H9 (cell line): ENCODE measurements at regions not wholly inside any gene's neighbourhood (a gene's known extent, or its start where the extent isn't known, plus 50 kb on each side); places are given as distances from the start of the nearest gene placed in this dataset.

Source experiments
- DNase-seq: peaks from one replicate; pipeline ENCODE4 v3.0.0-alpha.2; 2017
- H2AFZ ChIP-seq: one replicate; pipeline ENCODE4 v1.6.1; 2013; ENCODE audit warnings: mild to moderate bottlenecking, low read length, control low read depth, moderate library complexity
- H2AK5ac ChIP-seq: 2 replicates; pipeline ENCODE4 v1.6.1; 2013; ENCODE audit warnings: low read length, control low read depth, mixed read lengths; ENCODE audit not compliant: insufficient read length
- H2BK120ac ChIP-seq: one replicate; pipeline ENCODE4 v1.6.1; 2013; ENCODE audit warnings: low read depth, mild to moderate bottlenecking, low read length, control low read depth, inconsistent platforms; ENCODE audit not compliant: poor library complexity, severe bottlenecking
- H2BK12ac ChIP-seq: 2 replicates; pipeline ENCODE4 v1.6.1; 2013; ENCODE audit warnings: low read length, control low read depth, mixed read lengths, low read depth; ENCODE audit not compliant: insufficient read length
- H2BK15ac ChIP-seq: 2 replicates; pipeline ENCODE4 v1.6.1; 2013; ENCODE audit warnings: low read depth, low read length, control low read depth
- H2BK20ac ChIP-seq: one replicate; pipeline ENCODE4 v1.6.1; 2013; ENCODE audit warnings: low read depth, mild to moderate bottlenecking, low read length, control low read depth, inconsistent platforms; ENCODE audit not compliant: poor library complexity, severe bottlenecking
- H2BK5ac ChIP-seq: 2 replicates; pipeline ENCODE4 v1.6.1; 2013; ENCODE audit warnings: low read length, control low read depth, mixed read lengths; ENCODE audit not compliant: insufficient read length
- H3K14ac ChIP-seq: 2 replicates; pipeline ENCODE4 v1.6.1; 2013; ENCODE audit warnings: low read length, control low read depth; ENCODE audit not compliant: insufficient read depth
- H3K18ac ChIP-seq: 2 replicates; pipeline ENCODE4 v1.6.1; 2013; ENCODE audit warnings: low read depth, mild to moderate bottlenecking, mixed read lengths, low read length, control low read depth; ENCODE audit not compliant: insufficient read length
- H3K23ac ChIP-seq: 2 replicates; pipeline ENCODE4 v1.6.1; 2013; ENCODE audit warnings: low read length, control low read depth, mixed read lengths, low read depth; ENCODE audit not compliant: insufficient read length
- H3K23me2 ChIP-seq: 2 replicates; pipeline ENCODE4 v1.6.1; 2013; ENCODE audit warnings: low read depth, mild to moderate bottlenecking, mixed read lengths, low read length, control low read depth; ENCODE audit not compliant: insufficient read length, poor library complexity, severe bottlenecking
- H3K27ac ChIP-seq: 2 replicates; pipeline ENCODE4 v1.5.1; 2013; ENCODE audit warnings: low read length, control low read depth, mixed read lengths, low read depth; ENCODE audit not compliant: insufficient read length
- H3K27me3 ChIP-seq: 2 replicates; pipeline ENCODE4 v1.6.1; 2013; ENCODE audit warnings: low read length, control low read depth, inconsistent platforms; ENCODE audit not compliant: insufficient read depth
- H3K4ac ChIP-seq: 2 replicates; pipeline ENCODE4 v1.6.1; 2013; ENCODE audit warnings: low read depth, mild to moderate bottlenecking, control low read depth, inconsistent platforms, low read length, moderate library complexity
- H3K4me1 ChIP-seq: 2 replicates; pipeline ENCODE4 v1.6.1; 2013; ENCODE audit warnings: low read length, control low read depth, inconsistent platforms; ENCODE audit not compliant: insufficient read depth
- H3K4me2 ChIP-seq: 2 replicates; pipeline ENCODE4 v1.6.1; 2013; ENCODE audit warnings: low read length, control low read depth, mixed read lengths; ENCODE audit not compliant: insufficient read length, insufficient read depth
- H3K56ac ChIP-seq: 2 replicates; pipeline ENCODE4 v1.6.1; 2013; ENCODE audit warnings: low read depth, mild to moderate bottlenecking, mixed read lengths, low read length, control low read depth; ENCODE audit not compliant: insufficient read length
- H3K79me1 ChIP-seq: 2 replicates; pipeline ENCODE4 v1.6.1; 2013; ENCODE audit warnings: low read depth, mild to moderate bottlenecking, moderate library complexity, low read length, control low read depth, inconsistent platforms; ENCODE audit not compliant: insufficient read depth, poor library complexity, severe bottlenecking
- H3K79me2 ChIP-seq: 2 replicates; pipeline ENCODE4 v1.6.1; 2013; ENCODE audit warnings: low read length, control low read depth, inconsistent platforms; ENCODE audit not compliant: insufficient read depth
- H3K9ac ChIP-seq: 2 replicates; pipeline ENCODE4 v1.6.1; 2013; ENCODE audit warnings: low read length, control low read depth, mixed read lengths; ENCODE audit not compliant: insufficient read length; ENCODE audit errors: extremely low read depth
- H3K9me3 ChIP-seq: one replicate; pipeline ENCODE4 v1.6.1; 2013; ENCODE audit warnings: low read depth, low read length, inconsistent platforms; ENCODE audit not compliant: control insufficient read depth
- H3T11ph ChIP-seq: one replicate; pipeline ENCODE4 v1.6.1; 2013; ENCODE audit warnings: mild to moderate bottlenecking, low read length, control low read depth, inconsistent platforms
- H4K20me1 ChIP-seq: one replicate; pipeline ENCODE4 v1.6.1; 2013; ENCODE audit not compliant: control insufficient read depth, insufficient read length, insufficient read depth
- H4K5ac ChIP-seq: 2 replicates; pipeline ENCODE4 v1.6.1; 2013; ENCODE audit warnings: low read depth, mild to moderate bottlenecking, mixed read lengths, low read length, control low read depth; ENCODE audit not compliant: insufficient read length
- H4K8ac ChIP-seq: replicated peaks from 2 replicates; pipeline ENCODE4 v1.6.1; 2013; ENCODE audit warnings: low read length, control low read depth, mixed read lengths, low read depth; ENCODE audit not compliant: insufficient read length
- H4K91ac ChIP-seq: 2 replicates; pipeline ENCODE4 v1.6.1; 2013; ENCODE audit warnings: low read depth, mild to moderate bottlenecking, moderate library complexity, mixed read lengths, low read length, control low read depth; ENCODE audit not compliant: insufficient read length
- H3K27ac Mint-ChIP-seq, 3 experiments: 2 replicates in 2 of 3; 3 replicates in 1 of 3; pipeline ENCODE4 v1.8.0; 2020 to 2021; ENCODE audit warnings: mixed read lengths in 3 of 3, mild to moderate bottlenecking in 1 of 3, moderate library complexity in 1 of 3
- H3K27me3 Mint-ChIP-seq: 2 replicates; pipeline ENCODE4 v1.8.0; 2021; ENCODE audit warnings: low read depth, mild to moderate bottlenecking, moderate library complexity, mixed read lengths
- H3K36me3 Mint-ChIP-seq, 3 experiments: 2 replicates in 2 of 3; 3 replicates in 1 of 3; pipeline ENCODE4 v1.8.0; 2020 to 2021; ENCODE audit warnings: low read depth in 3 of 3, mixed read lengths in 3 of 3; ENCODE audit not compliant: insufficient read depth in 1 of 3
- H3K4me1 Mint-ChIP-seq, 2 experiments: 2 replicates each; pipeline ENCODE4 v1.8.0; 2020; ENCODE audit warnings: mixed read lengths in 2 of 2
- H3K4me3 Mint-ChIP-seq, 2 experiments: 2 replicates in 1 of 2; 3 replicates in 1 of 2; pipeline ENCODE4 v1.8.0; 2020 to 2021; ENCODE audit warnings: mild to moderate bottlenecking in 2 of 2, mixed read lengths in 2 of 2, moderate library complexity in 1 of 2
- H3K9me3 Mint-ChIP-seq, 2 experiments: 2 replicates in 1 of 2; 3 replicates in 1 of 2; pipeline ENCODE4 v1.8.0; 2020; ENCODE audit warnings: mild to moderate bottlenecking in 2 of 2, mixed read lengths in 2 of 2, moderate library complexity in 1 of 2
- CTCF ChIP-seq: fragments of 200-600 bp; sonication (generic); conservative IDR thresholded peaks from 3 replicates; pipeline ENCODE4 v1.8.0; 2021; ENCODE audit warnings: antibody characterized with exemption, mild to moderate bottlenecking
- WGBS: extraction: QIAGEN DNeasy Blood & Tissue Kit; methylation state at CpG from one replicate; pipeline ENCODE4 v1.1.7; 2013; ENCODE audit warnings: missing lambda C conversion rate, low lambda C conversion rate, mixed read lengths; ENCODE audit not compliant: insufficient read length; ENCODE audit errors: extremely low coverage; 5-methylcytosine and 5-hydroxymethylcytosine counted together

- TF ChIP-seq CTCF: no peak
- H3K9me3 ChIP-seq: no peaks in the 10 kb centered on the region
- H3K56ac ChIP-seq: no peak overlapping the region
- no CpG with 5 or more reads among the region's 4 CpGs for WGBS
- H4K5ac ChIP-seq: no peak overlapping the region
- H3K27ac ChIP-seq: no peak overlapping the region
- H3K4me2 ChIP-seq: no peak overlapping the region
- no peak overlapping the region for H4K8ac ChIP-seq
- H2AK5ac ChIP-seq: no peak overlapping the region
- H2BK120ac ChIP-seq: no peak overlapping the region
- no peak overlapping the region for H3K27ac Mint-ChIP-seq
- H2BK15ac ChIP-seq: no peak overlapping the region
- H3K36me3 Mint-ChIP-seq: no peaks in the 10 kb centered on the region; a peak in 1 of 7 replicates
- H3K4ac ChIP-seq: no peak overlapping the region
- H3K18ac ChIP-seq: no peak overlapping the region
- no peaks in the 10 kb centered on the region for H3K23me2 ChIP-seq
- DNase-seq: no peak
- no peak overlapping the region for H3K23ac ChIP-seq
- H4K91ac ChIP-seq: no peak overlapping the region
- no peak overlapping the region for H3T11ph ChIP-seq
- H3K9ac ChIP-seq: no peak overlapping the region
- no peak overlapping the region for H2BK20ac ChIP-seq
- no peaks in the 10 kb centered on the region for H4K20me1 ChIP-seq
- no peaks in the 10 kb centered on the region; the same call in 1 of the 2 replicates for H3K27me3 Mint-ChIP-seq
- no peak overlapping the region for H2BK5ac ChIP-seq
- no peaks in the 10 kb centered on the region for H3K9me3 Mint-ChIP-seq
- H3K4me3 Mint-ChIP-seq: no peak overlapping the region
- no peak overlapping the region for H3K14ac ChIP-seq
- H3K79me2 ChIP-seq: no peaks in the 10 kb centered on the region
- H3K4me1 Mint-ChIP-seq: peaks cover 18 to 32% of the 10 kb centered on the region in 2 experiments
- H2BK12ac ChIP-seq: no peak overlapping the region
- H2AFZ ChIP-seq: no peak overlapping the region
- H3K4me1 ChIP-seq: peaks cover 3% of the 10 kb centered on the region; the same call in 1 of the 2 replicates
- H3K27me3 ChIP-seq: no peaks in the 10 kb centered on the region
- H3K79me1 ChIP-seq: no peaks in the 10 kb centered on the region
These were observed 404.6 kb upstream of the MCTP2 start for GRCh38 chr15:93826790-93827189.
